Calu3 (cell line): ENCODE measurements at regions not wholly inside any gene's neighbourhood (a gene's known extent, or its start where the extent isn't known, plus 50 kb on each side); places are given as distances from the start of the nearest gene placed in this dataset.

Experiments used
- BruUV-seq: library from RNA; stranded (reverse); fragments of 400-500 nt; replicated peaks from 2 replicates; lab custom pipeline; 2021; lab: Mats Ljungman, UMichigan
- CTCF ChIA-PET: fragments of 300-600 bp; sonication (Branson Sonifier 250); formaldehyde crosslinking; loops from one replicate; lab custom pipeline; 2022; ENCODE audit warnings: antibody characterized with exemption; lab: Charles Lee
- DNase-seq: peaks from one replicate; pipeline ENCODE4 v3.0.0; 2022
- H3K27ac Mint-ChIP-seq: one replicate; pipeline ENCODE4 v1.8.0; 2022; ENCODE audit warnings: mixed read lengths; ENCODE audit not compliant: unreplicated experiment
- H3K27me3 Mint-ChIP-seq: one replicate; pipeline ENCODE4 v1.8.0; 2022; ENCODE audit warnings: mixed read lengths; ENCODE audit not compliant: unreplicated experiment
- H3K36me3 Mint-ChIP-seq: one replicate; pipeline ENCODE4 v1.8.0; 2022; ENCODE audit warnings: mild to moderate bottlenecking, moderate library complexity, mixed read lengths; ENCODE audit not compliant: insufficient read depth, unreplicated experiment
- H3K4me1 Mint-ChIP-seq: one replicate; pipeline ENCODE4 v1.8.0; 2022; ENCODE audit warnings: mild to moderate bottlenecking, low read depth, mixed read lengths; ENCODE audit not compliant: unreplicated experiment
- H3K4me3 Mint-ChIP-seq: one replicate; pipeline ENCODE4 v1.8.0; 2022; ENCODE audit warnings: mild to moderate bottlenecking, low read depth, moderate library complexity, mixed read lengths; ENCODE audit not compliant: unreplicated experiment
- H3K9me3 Mint-ChIP-seq: one replicate; pipeline ENCODE4 v1.8.0; 2022; ENCODE audit warnings: low read depth, mixed read lengths; ENCODE audit not compliant: unreplicated experiment
- intact Hi-C: fragments of 100-400 bp; cut with micrococcal nuclease; formaldehyde crosslinking; loops from one replicate; pipeline ENCODE4 v1.10.0; 2022; ENCODE audit not compliant: unreplicated experiment
- TF ChIP-seq, protein P1 (sequence below): fragments of 200-600 bp; IDR thresholded peaks from one replicate; pipeline ENCODE4 v1.8.0; 2022; ENCODE audit warnings: antibody characterized with exemption; ENCODE audit not compliant: unreplicated experiment

DNA sequence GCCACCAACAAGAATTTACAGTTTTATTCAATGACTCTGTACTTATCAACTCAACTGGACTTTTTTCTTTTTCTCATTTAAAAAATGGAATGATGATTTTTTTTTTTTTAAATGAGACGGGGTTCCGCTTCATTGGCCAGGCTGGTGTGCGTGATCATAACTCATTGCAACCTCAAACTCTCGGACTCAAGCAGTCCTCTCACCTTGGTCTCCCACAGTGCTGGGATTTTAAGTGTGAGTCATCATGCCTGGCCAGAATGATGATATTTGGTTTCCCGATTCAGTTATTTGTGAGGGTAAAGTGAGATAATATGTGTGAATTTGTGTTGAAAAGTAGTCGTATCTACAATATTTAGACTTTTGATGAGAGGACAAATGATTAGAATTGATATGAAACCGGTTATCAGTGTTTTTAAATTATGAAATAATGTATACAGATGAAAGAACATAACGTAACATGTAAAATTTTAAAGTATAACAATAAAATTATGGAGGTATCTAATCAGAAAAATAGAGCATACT, 66.0 kb upstream of the UNC5C start:
- intact Hi-C loops, result no loop called here
- Mint-ChIP-seq H3K27ac (no peak overlapping the region), H3K27me3 (no peaks in the 10 kb centered on the region), H3K4me3 (no peak overlapping the region), H3K9me3 (no peaks in the 10 kb centered on the region), H3K36me3 (no peaks in the 10 kb centered on the region), H3K4me1 (no peaks in the 10 kb centered on the region)
- BruUV-seq, result no TSS peak
- CTCF ChIA-PET, result no interaction called here
- DNase-seq, result no peak
- TF ChIP-seq, protein P1, sequence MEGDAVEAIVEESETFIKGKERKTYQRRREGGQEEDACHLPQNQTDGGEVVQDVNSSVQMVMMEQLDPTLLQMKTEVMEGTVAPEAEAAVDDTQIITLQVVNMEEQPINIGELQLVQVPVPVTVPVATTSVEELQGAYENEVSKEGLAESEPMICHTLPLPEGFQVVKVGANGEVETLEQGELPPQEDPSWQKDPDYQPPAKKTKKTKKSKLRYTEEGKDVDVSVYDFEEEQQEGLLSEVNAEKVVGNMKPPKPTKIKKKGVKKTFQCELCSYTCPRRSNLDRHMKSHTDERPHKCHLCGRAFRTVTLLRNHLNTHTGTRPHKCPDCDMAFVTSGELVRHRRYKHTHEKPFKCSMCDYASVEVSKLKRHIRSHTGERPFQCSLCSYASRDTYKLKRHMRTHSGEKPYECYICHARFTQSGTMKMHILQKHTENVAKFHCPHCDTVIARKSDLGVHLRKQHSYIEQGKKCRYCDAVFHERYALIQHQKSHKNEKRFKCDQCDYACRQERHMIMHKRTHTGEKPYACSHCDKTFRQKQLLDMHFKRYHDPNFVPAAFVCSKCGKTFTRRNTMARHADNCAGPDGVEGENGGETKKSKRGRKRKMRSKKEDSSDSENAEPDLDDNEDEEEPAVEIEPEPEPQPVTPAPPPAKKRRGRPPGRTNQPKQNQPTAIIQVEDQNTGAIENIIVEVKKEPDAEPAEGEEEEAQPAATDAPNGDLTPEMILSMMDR, result no peak

DNA sequence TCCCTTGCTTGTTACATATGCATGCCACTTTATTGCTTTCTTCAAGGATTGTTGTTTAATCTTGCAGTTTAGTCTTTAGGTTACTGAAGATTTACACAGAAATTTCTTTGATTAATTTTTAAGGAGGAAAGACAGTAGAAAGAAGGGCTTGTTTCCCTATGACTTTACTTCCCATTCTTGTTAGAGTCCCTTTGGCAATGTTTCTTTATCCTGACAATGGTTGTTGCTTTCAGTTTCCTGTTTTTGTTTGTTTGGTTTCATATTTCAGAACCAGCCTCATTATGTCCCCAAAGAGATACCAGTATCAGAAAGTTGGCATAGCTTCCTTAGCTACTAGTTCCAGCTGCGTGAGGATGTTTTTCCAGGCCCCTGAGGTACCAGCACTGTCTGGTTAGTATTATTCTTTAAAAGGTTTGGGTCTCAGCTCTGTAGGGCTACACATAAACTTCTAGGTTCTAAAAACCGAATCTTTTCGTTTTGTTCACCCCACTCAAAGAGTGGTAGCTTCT, 61.3 kb upstream of the UNC5C start:
- Mint-ChIP-seq H3K4me3 (no peak overlapping the region), H3K27me3 (no peaks in the 10 kb centered on the region), H3K9me3 (no peaks in the 10 kb centered on the region), H3K27ac (no peak overlapping the region), H3K4me1 (peaks cover 8% of the 10 kb centered on the region), H3K36me3 (no peaks in the 10 kb centered on the region)
- CTCF ChIA-PET, result no interaction called here
- intact Hi-C loops, result no loop called here
- DNase-seq, result no peak
- TF ChIP-seq, protein P1, result no peak
- BruUV-seq, result no TSS peak

DNA sequence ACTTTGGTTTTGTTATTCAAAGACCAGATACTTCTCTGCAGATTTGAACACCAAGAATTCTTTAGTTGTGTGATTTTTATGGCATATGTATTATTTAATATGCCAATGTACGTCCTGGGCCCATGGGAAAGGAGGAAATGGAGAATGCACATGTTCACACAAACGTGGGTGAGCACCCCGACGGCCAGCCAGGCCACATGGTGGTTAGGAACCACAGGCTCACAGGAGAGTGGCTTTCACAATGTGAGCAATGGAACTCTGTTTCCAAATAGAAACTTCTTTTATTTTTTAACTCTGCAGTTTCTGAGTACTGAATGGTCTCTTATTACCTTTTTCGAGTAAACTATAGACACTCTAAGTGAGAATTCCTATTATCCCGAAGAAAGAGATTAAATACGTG, 58.0 kb upstream of the UNC5C start:
- Mint-ChIP-seq H3K27ac (no peak overlapping the region), H3K36me3 (no peaks in the 10 kb centered on the region), H3K9me3 (no peaks in the 10 kb centered on the region), H3K4me3 (no peak overlapping the region), H3K4me1 (peaks cover 8% of the 10 kb centered on the region), H3K27me3 (no peaks in the 10 kb centered on the region)
- no peak for DNase-seq
- TF ChIP-seq, protein P1, result no peak
- CTCF ChIA-PET, result no interaction called here
- intact Hi-C loops, result no loop called here
- BruUV-seq, result no TSS peak

DNA sequence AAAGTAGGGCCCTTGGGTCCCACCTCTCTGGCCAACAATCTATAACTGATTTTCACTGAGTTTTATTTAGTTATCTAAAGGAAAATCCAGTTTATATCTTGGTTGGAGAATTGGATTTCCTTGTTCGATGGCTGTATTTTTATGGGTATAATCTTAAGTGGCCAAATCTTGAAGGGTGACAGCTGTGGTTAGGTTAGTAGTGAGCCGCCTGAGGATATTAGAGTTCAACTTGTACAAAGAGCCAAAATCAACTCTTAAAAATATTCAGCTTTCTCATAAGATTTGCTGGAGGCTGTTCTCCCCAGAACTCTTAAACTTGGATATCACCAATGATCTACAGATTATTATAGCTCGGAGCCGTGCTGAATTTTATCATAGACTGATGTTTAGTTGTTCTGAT, 54.6 kb upstream of the UNC5C start:
- Mint-ChIP-seq H3K4me3 (no peak overlapping the region), H3K27ac (no peak overlapping the region), H3K4me1 (peaks cover 8% of the 10 kb centered on the region), H3K27me3 (no peaks in the 10 kb centered on the region), H3K9me3 (no peaks in the 10 kb centered on the region), H3K36me3 (no peaks in the 10 kb centered on the region)
- TF ChIP-seq, protein P1, result no peak
- CTCF ChIA-PET, result no interaction called here
- no TSS peak for BruUV-seq
- DNase-seq, result no peak
- intact Hi-C loops, result no loop called here
